ENCODE measurements at regions not wholly inside any gene's neighbourhood (a gene's known extent, or its start where the extent isn't known, plus 50 kb on each side); places are given as distances from the start of the nearest gene placed in this dataset.

GRCh38 chr14:50000380-50001150, 107.7 kb downstream of the ARF6 start:
- Histone ChIP-seq H3K27me3 (no peaks in the 10 kb centered on the region), H3K4me3 (peak overlapping the region in 2 of 4 donors; percentile 20 to 40), H3K4me1 (peaks cover 50 to 76% (median 51%) of the 10 kb centered on the region in 3 donors), H3K36me3 (no peaks in the 10 kb centered on the region), H3K27ac (peak overlapping the region; percentile 92 to 98 (median 96)), H3K9me3 (no peaks in the 10 kb centered on the region)
- DNase-seq: no peak
- WGBS, 2 donors: 3 to 12% methylated on average over 8 to 10 of the region's 10 CpGs
- TF ChIP-seq POLR2A (IDR thresholded peaks at IDR 0.05): peak in 2 of 4 donors; percentile 16 to 65
- no peak for TF ChIP-seq CTCF (IDR thresholded peaks at IDR 0.05)
- intact Hi-C loops (cut with DNase I): loop anchor here (5.0 kb wide), 1 partner anchor 108 kb away; the partner anchor contains the start of gene ARF6

DNA sequence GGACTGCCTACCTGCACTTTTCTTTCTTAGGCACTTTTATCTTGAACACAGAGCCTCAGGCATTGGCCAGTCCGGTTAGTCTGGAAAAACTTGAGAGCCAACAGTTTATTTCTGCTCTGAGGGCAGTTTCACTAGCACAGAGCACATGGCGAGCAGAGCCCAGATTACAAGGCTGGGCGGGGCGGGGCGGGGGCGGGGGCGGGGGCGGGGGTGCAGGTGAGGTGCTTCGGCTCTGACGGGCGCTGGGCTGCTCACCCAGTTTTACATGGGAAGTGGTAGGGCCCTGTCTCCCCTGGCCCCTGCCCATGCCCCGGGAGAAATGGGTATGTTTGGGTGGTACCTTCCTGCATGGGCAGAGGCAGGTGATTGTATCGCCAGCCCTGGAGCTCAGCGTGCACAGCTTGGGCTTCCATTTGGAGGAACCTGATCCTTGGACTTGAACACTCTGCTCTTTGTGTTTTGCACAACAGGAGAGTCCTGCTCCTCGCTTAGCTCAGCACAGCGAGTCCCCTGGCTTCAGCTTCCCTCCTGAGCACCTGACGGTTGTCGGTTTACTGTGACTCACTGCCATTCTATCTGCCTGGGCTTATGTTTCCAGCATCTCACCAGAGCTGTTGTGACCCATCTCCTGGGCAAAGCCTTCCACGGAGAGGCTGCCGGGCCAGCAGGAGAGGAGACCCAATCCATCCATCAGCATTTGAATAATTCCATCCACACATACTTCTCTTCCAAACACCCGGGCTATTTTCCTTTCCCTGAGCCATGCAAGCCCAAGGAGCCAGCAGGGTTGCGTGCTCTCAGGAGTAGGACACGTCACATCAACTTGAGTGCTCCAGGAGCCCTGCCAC, 108.5 kb downstream of the ARF6 start:
- no peak for DNase-seq
- Histone ChIP-seq H3K4me3 (peak overlapping the region in 3 of 4 donors; percentile 17 to 40 (median 20)), H3K9me3 (no peaks in the 10 kb centered on the region), H3K4me1 (peaks cover 50 to 76% (median 51%) of the 10 kb centered on the region in 3 donors), H3K27me3 (no peaks in the 10 kb centered on the region), H3K27ac (peak overlapping the region; percentile 92 to 98 (median 96)), H3K36me3 (no peaks in the 10 kb centered on the region)
- peak in 1 of 4 donors; percentile 54 for TF ChIP-seq POLR2A (IDR thresholded peaks at IDR 0.05)
- TF ChIP-seq CTCF (IDR thresholded peaks at IDR 0.05): no peak
- intact Hi-C loops (cut with DNase I): loop anchor here (5.0 kb wide), 1 partner anchor 109 kb away; the partner anchor contains the start of gene ARF6
- WGBS, 2 donors: 29 to 34% methylated on average over 9 to 13 of the region's 23 CpGs

DNA sequence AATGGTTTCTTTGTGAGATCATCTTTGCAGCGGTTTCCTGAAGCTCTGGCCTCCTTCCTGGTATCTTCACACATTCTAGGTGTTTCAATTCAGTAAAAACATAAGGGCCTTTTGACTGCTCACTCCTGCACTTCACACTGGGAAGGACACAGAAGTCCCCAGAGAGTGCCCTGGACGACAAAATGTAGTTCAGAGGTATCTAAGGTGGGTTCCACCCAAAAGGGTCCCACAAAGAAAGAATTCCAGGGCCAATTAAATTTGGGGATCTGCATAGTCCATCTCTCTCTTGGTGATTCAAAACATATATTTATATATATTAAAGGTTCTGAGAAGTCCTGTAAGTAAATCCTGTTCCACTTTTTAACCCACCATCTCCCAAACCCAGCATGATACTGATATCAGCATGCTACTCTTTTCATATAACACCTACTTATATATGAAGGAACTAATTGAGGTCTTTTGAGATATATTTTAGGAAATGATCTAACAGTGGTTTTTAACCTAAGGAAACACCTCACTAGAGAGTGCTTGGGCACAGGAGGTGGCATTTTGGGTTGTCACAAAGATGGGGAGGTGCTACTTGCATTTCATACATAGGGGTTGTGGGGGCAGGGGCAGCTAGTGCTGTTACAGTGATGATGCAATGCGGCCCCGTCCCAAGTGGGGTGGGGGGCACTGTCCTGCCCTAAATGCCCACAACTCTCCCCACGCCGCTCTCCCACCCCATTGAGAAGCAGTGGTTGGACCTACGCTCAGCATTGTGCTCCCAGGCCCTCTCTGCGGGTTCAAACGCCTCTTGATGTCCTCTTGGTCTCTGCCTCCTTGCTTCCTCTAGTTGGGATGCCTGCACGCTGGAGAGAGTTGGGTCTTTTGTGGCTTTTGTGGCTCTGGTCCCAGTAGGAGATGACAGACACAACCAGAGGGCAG, 109.4 kb downstream of the ARF6 start:
- peak overlapping the region; percentile 33 to 67 (median 56) for H3K4me3 ChIP-seq
- H3K4me1 ChIP-seq: peaks cover 50 to 85% (median 57%) of the 10 kb centered on the region in 3 donors
- TF ChIP-seq POLR2A (IDR thresholded peaks at IDR 0.05) (peak in 1 of 4 donors; percentile 6), CTCF (IDR thresholded peaks at IDR 0.05) (no peak)
- no peaks in the 10 kb centered on the region for H3K27me3 ChIP-seq
- peak overlapping the region; percentile 92 to 98 (median 96) for H3K27ac ChIP-seq
- WGBS, 2 donors: 62 to 66% methylated on average over 8 to 9 of the region's 10 CpGs
- H3K9me3 ChIP-seq: no peaks in the 10 kb centered on the region
- no peaks in the 10 kb centered on the region for H3K36me3 ChIP-seq
- DNase-seq: no peak
- intact Hi-C loops (cut with DNase I): loop anchor here (5.0 kb wide), 1 partner anchor 110 kb away; the partner anchor contains the start of gene ARF6

DNA sequence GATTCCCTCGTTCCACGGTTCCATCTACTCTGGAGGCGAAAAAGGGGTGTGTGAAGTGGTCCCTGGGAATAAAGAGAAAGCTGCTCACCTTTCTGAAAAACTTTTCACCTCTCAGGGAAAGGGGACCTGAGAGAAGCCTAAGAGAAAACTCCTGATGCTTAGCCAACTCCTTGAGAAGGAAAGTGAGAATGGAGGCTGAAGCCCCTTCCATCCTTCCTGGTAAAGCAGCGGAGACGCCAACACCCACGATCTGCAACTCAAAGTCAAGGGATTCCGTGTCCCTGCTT, 110.0 kb downstream of the ARF6 start:
- no peak for DNase-seq
- Histone ChIP-seq H3K9me3 (no peaks in the 10 kb centered on the region), H3K27ac (peak overlapping the region; percentile 92 to 98 (median 96)), H3K36me3 (no peaks in the 10 kb centered on the region), H3K27me3 (no peaks in the 10 kb centered on the region), H3K4me3 (peak overlapping the region; percentile 33 to 67 (median 56)), H3K4me1 (peaks cover 50 to 86% (median 57%) of the 10 kb centered on the region in 3 donors)
- TF ChIP-seq POLR2A (IDR thresholded peaks at IDR 0.05): no peak
- no peak for TF ChIP-seq CTCF (IDR thresholded peaks at IDR 0.05)
- WGBS, 2 donors: 17 to 20% methylated on average over 5 to 7 of the region's 7 CpGs
- intact Hi-C loops (cut with DNase I): loop anchor here (5.0 kb wide), 1 partner anchor 111 kb away; the partner anchor contains the start of gene ARF6

Measured in esophagus squamous epithelium (tissue), 5 donors.